Caco-2 (cell line): ENCODE measurements at regions not wholly inside any gene's neighbourhood (a gene's known extent, or its start where the extent isn't known, plus 50 kb on each side); places are given as distances from the start of the nearest gene placed in this dataset.

Experiments used
- BruUV-seq: library from RNA; stranded (reverse); fragments of 400-500 nt; replicated peaks from 2 replicates; lab custom pipeline; 2021; lab: Mats Ljungman, UMichigan
- CTCF ChIA-PET: fragments of 300-600 bp; sonication (Branson Sonifier 250); formaldehyde crosslinking; loops from one replicate; lab custom pipeline; 2022; ENCODE audit warnings: antibody characterized with exemption; lab: Charles Lee
- POLR2A ChIA-PET: fragments of 300-600 bp; sonication (Branson Sonifier 250); formaldehyde crosslinking; loops from one replicate; lab custom pipeline; 2022; ENCODE audit warnings: antibody characterized with exemption; lab: Charles Lee
- DNase-seq, 2 experiments: peaks; one replicate each; pipeline versions ENCODE4 v3.0.0 to v3.0.0-alpha.2; 2020 to 2022
- H3K27me3 ChIP-seq: replicated peaks from 2 replicates; pipeline ENCODE4 v1.6.0; 2011; ENCODE audit warnings: low read length; ENCODE audit not compliant: control insufficient read depth, insufficient read depth
- H3K36me3 ChIP-seq: 2 replicates; pipeline ENCODE4 v1.5.1; 2011; ENCODE audit warnings: low read length; ENCODE audit not compliant: control insufficient read depth, insufficient read depth
- H3K4me1 ChIP-seq: fragments of 250-450 bp; sonication (Bioruptor Pico); 2 replicates; pipeline ENCODE4 v1.5.1; 2020; ENCODE audit warnings: mild to moderate bottlenecking
- H3K4me3 ChIP-seq: 2 replicates; pipeline ENCODE4 v1.5.1; 2011; ENCODE audit warnings: low read depth, mild to moderate bottlenecking, control low read depth, low read length
- H3K9me3 ChIP-seq: fragments of 250-450 bp; sonication (Bioruptor Pico); 2 replicates; pipeline ENCODE4 v1.5.1; 2020; ENCODE audit warnings: mild to moderate bottlenecking, moderate library complexity
- H3K27ac Mint-ChIP-seq: one replicate; pipeline ENCODE4 v1.8.0; 2022; ENCODE audit warnings: mixed read lengths; ENCODE audit not compliant: unreplicated experiment
- H3K27me3 Mint-ChIP-seq: one replicate; pipeline ENCODE4 v1.8.0; 2022; ENCODE audit warnings: mixed read lengths; ENCODE audit not compliant: insufficient read depth, unreplicated experiment
- H3K36me3 Mint-ChIP-seq: one replicate; pipeline ENCODE4 v1.8.0; 2022; ENCODE audit warnings: mild to moderate bottlenecking, mixed read lengths; ENCODE audit not compliant: insufficient read depth, unreplicated experiment
- H3K4me1 Mint-ChIP-seq: one replicate; pipeline ENCODE4 v1.8.0; 2022; ENCODE audit warnings: low read depth, mixed read lengths; ENCODE audit not compliant: unreplicated experiment
- H3K4me3 Mint-ChIP-seq: one replicate; pipeline ENCODE4 v1.8.0; 2022; ENCODE audit warnings: mild to moderate bottlenecking, moderate library complexity, mixed read lengths; ENCODE audit not compliant: unreplicated experiment
- H3K9me3 Mint-ChIP-seq: one replicate; pipeline ENCODE4 v1.8.0; 2022; ENCODE audit warnings: mixed read lengths; ENCODE audit not compliant: unreplicated experiment
- CTCF ChIP-seq, 2 experiments: fragments of 200-600 bp in 1 of 2; IDR thresholded peaks; 1 replicate in 1 of 2; 2 replicates in 1 of 2; pipeline versions ENCODE4 v1.5.1 to v1.8.0; 2011 to 2022; ENCODE audit warnings: antibody characterized with exemption in 1 of 2, control low read depth in 1 of 2, inconsistent platforms in 1 of 2, low read depth in 1 of 2, low read length in 1 of 2, mild to moderate bottlenecking in 1 of 2, moderate library complexity in 1 of 2; ENCODE audit not compliant: insufficient read depth in 1 of 2, severe bottlenecking in 1 of 2, unreplicated experiment in 1 of 2
- intact Hi-C: fragments of 100-400 bp; cut with micrococcal nuclease; formaldehyde crosslinking; loops from one replicate; pipeline ENCODE4 v1.10.0; 2022; ENCODE audit not compliant: unreplicated experiment

- H3K27ac Mint-ChIP-seq: no peak overlapping the region
- intact Hi-C loops: no loop called here
- BruUV-seq: no TSS peak
- no peak overlapping the region for H3K4me3 ChIP-seq
- no peaks in the 10 kb centered on the region for H3K36me3 ChIP-seq
- no peaks in the 10 kb centered on the region for H3K9me3 ChIP-seq
- DNase-seq: no peak
- H3K9me3 Mint-ChIP-seq: no peaks in the 10 kb centered on the region
- POLR2A ChIA-PET: no interaction called here
- no peaks in the 10 kb centered on the region for H3K4me1 Mint-ChIP-seq
- no peak overlapping the region for H3K4me3 Mint-ChIP-seq
- no peaks in the 10 kb centered on the region for H3K4me1 ChIP-seq
- no peak for TF ChIP-seq CTCF (IDR thresholded peaks at IDR 0.05; ENCODE audit: insufficient read depth in 1 of 2, low read depth in 1 of 2, low read length in 1 of 2, severe bottlenecking in 1 of 2, unreplicated experiment in 1 of 2)
- CTCF ChIA-PET: no interaction called here
- H3K27me3 Mint-ChIP-seq: no peaks in the 10 kb centered on the region
- no peaks in the 10 kb centered on the region for H3K27me3 ChIP-seq
- no peaks in the 10 kb centered on the region for H3K36me3 Mint-ChIP-seq
Observed at GRCh38 chr4:63169836-63170235, 1239.4 kb downstream of the TECRL start.

- Mint-ChIP-seq H3K4me3 (no peak overlapping the region), H3K27me3 (no peaks in the 10 kb centered on the region), H3K4me1 (no peaks in the 10 kb centered on the region), H3K9me3 (peaks cover 12% of the 10 kb centered on the region), H3K36me3 (no peaks in the 10 kb centered on the region), H3K27ac (no peak overlapping the region)
- H3K36me3 ChIP-seq: no peaks in the 10 kb centered on the region
- POLR2A ChIA-PET: no interaction called here
- no peaks in the 10 kb centered on the region for H3K4me1 ChIP-seq
- no TSS peak for BruUV-seq
- intact Hi-C loops: no loop called here
- H3K27me3 ChIP-seq: no peaks in the 10 kb centered on the region
- no peak for TF ChIP-seq CTCF (IDR thresholded peaks at IDR 0.05; ENCODE audit: insufficient read depth in 1 of 2, low read depth in 1 of 2, low read length in 1 of 2, severe bottlenecking in 1 of 2, unreplicated experiment in 1 of 2)
- no peak for DNase-seq
- no peaks in the 10 kb centered on the region for H3K9me3 ChIP-seq
- no peak overlapping the region for H3K4me3 ChIP-seq
- CTCF ChIA-PET: no interaction called here
Observed at GRCh38 chr4:63155561-63155960, 1253.7 kb downstream of the TECRL start.

- H3K4me3 Mint-ChIP-seq: no peak overlapping the region
Observed at GRCh38 chr4:63123441-63123840, 1285.8 kb downstream of the TECRL start.

More at GRCh38 chr4:63123441-63123840, 1285.8 kb downstream of the TECRL start:
- H3K4me1 Mint-ChIP-seq: no peaks in the 10 kb centered on the region
- no peak for TF ChIP-seq CTCF (IDR thresholded peaks at IDR 0.05; ENCODE audit: insufficient read depth in 1 of 2, low read depth in 1 of 2, low read length in 1 of 2, severe bottlenecking in 1 of 2, unreplicated experiment in 1 of 2)
- DNase-seq: peak in 1 of 2 experiments; percentile 4
- Histone ChIP-seq H3K4me1 (no peaks in the 10 kb centered on the region), H3K36me3 (no peaks in the 10 kb centered on the region), H3K4me3 (no peak overlapping the region), H3K27me3 (no peaks in the 10 kb centered on the region), H3K9me3 (no peaks in the 10 kb centered on the region)
- no TSS peak for BruUV-seq
- no peaks in the 10 kb centered on the region for H3K9me3 Mint-ChIP-seq
- ChIA-PET POLR2A (no interaction called here), CTCF (no interaction called here)
- intact Hi-C loops: no loop called here
- no peaks in the 10 kb centered on the region for H3K36me3 Mint-ChIP-seq
- no peak overlapping the region for H3K27ac Mint-ChIP-seq
- H3K27me3 Mint-ChIP-seq: no peaks in the 10 kb centered on the region
